Sigmoid colon (tissue), 6 donors: ENCODE measurements at regions not wholly inside any gene's neighbourhood (a gene's known extent, or its start where the extent isn't known, plus 50 kb on each side); places are given as distances from the start of the nearest gene placed in this dataset.

Experiments
- DNase-seq: peaks from one replicate; pipeline ENCODE4 v3.0.0-alpha.2; 2019
- H3K27ac ChIP-seq, 4 donors: fragments of 200-600 bp; sonication (generic); one replicate each; pipeline ENCODE4 v1.5.1; 2016 to 2019; ENCODE audit warnings: mild to moderate bottlenecking in 1 of 4
- H3K27me3 ChIP-seq, 3 donors: fragments of 200-600 bp; sonication (generic); one replicate each; pipeline ENCODE4 v1.5.1; 2019; ENCODE audit warnings: mild to moderate bottlenecking in 1 of 3
- H3K36me3 ChIP-seq, 4 donors: fragments of 200-600 bp; sonication (generic); one replicate each; pipeline ENCODE4 v1.5.1; 2016 to 2019
- H3K4me1 ChIP-seq, 4 donors: fragments of 200-600 bp; sonication (generic); one replicate each; pipeline ENCODE4 v1.5.1; 2017 to 2019
- H3K4me3 ChIP-seq, 4 donors: fragments of 200-600 bp; sonication (generic); one replicate each; pipeline ENCODE4 v1.5.1; 2017 to 2019; ENCODE audit warnings: mild to moderate bottlenecking in 2 of 4, moderate library complexity in 1 of 4
- H3K9me3 ChIP-seq, 4 donors: fragments of 200-600 bp in 3 of 4; sonication (generic) in 3 of 4; one replicate each; pipeline versions ENCODE4 v1.5.1 to v1.6.1; 2013 to 2019
- EP300 ChIP-seq, 4 donors: sonication (generic); formaldehyde crosslinking; IDR thresholded peaks; one replicate each; pipeline ENCODE4 v1.6.1; 2017; ENCODE audit warnings: antibody characterized with exemption in 4 of 4
- POLR2A ChIP-seq, 2 donors: fragments of 450-650 bp; IDR thresholded peaks; one replicate each; pipeline ENCODE4 v1.6.1; 2016; ENCODE audit warnings: antibody characterized with exemption in 2 of 2, mild to moderate bottlenecking in 2 of 2, moderate library complexity in 2 of 2
- POLR2AphosphoS5 ChIP-seq, 4 donors: sonication (generic); formaldehyde crosslinking; IDR thresholded peaks; one replicate each; pipeline ENCODE4 v1.6.1; 2017; ENCODE audit warnings: antibody characterized with exemption in 4 of 4
- WGBS, 2 donors: extraction: QIAGEN DNeasy Blood & Tissue Kit; methylation state at CpG; one replicate each; pipeline ENCODE4 v1.1.7; 2013; 5-methylcytosine and 5-hydroxymethylcytosine counted together
- intact Hi-C: fragments of 100-400 bp; cut with DNase I; formaldehyde crosslinking; loops from one replicate; pipeline ENCODE4 v1.15.1; 2023
- TF ChIP-seq, protein P1 (sequence below), 4 experiments: fragments of 450-650 bp in 3 of 4; fragments of 200-600 bp in 1 of 4; IDR thresholded peaks; one replicate each; pipeline ENCODE4 v1.5.1; 2016 to 2019; ENCODE audit warnings: antibody characterized with exemption in 4 of 4, mild to moderate bottlenecking in 3 of 4, moderate library complexity in 2 of 4
- donor health status: healthy with polysubstance abuse.
- donor health status: healthy.

DNA sequence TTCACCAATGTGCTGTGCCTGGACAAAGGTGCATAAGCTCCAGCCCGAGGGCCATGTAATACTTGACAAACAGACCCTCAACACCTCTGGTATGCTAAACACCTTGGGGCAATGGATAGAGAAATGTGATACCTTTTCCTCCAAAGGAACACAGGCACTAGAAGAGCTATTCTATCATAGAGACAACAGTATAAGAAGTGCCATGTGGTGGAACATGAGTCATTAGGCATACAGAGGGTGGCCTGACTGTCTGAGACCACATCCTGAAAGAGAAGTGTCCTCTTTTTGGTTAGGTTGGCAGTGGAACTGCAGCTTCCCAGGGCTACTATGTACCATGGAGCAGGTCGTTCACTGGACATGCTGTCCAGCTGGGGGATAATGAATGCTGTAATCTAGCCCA is 153.9 kb downstream of the INSIG2 start:
- 49 to 57% methylated on average over 2 of the region's 2 CpGs for WGBS, 2 donors
- intact Hi-C loops, result no loop called here
- Histone ChIP-seq H3K27me3 (peaks cover 0 to 3% (median 0%) of the 10 kb centered on the region in 3 donors), H3K36me3 (no peaks in the 10 kb centered on the region), H3K4me1 (no peaks in the 10 kb centered on the region), H3K9me3 (no peaks in the 10 kb centered on the region), H3K4me3 (no peak overlapping the region), H3K27ac (no peak overlapping the region)
- no peak for TF ChIP-seq POLR2AphosphoS5 (IDR thresholded peaks at IDR 0.05)
- no peak for TF ChIP-seq EP300 (IDR thresholded peaks at IDR 0.05)
- TF ChIP-seq POLR2A (IDR thresholded peaks at IDR 0.05), result no peak
- TF ChIP-seq, protein P1, sequence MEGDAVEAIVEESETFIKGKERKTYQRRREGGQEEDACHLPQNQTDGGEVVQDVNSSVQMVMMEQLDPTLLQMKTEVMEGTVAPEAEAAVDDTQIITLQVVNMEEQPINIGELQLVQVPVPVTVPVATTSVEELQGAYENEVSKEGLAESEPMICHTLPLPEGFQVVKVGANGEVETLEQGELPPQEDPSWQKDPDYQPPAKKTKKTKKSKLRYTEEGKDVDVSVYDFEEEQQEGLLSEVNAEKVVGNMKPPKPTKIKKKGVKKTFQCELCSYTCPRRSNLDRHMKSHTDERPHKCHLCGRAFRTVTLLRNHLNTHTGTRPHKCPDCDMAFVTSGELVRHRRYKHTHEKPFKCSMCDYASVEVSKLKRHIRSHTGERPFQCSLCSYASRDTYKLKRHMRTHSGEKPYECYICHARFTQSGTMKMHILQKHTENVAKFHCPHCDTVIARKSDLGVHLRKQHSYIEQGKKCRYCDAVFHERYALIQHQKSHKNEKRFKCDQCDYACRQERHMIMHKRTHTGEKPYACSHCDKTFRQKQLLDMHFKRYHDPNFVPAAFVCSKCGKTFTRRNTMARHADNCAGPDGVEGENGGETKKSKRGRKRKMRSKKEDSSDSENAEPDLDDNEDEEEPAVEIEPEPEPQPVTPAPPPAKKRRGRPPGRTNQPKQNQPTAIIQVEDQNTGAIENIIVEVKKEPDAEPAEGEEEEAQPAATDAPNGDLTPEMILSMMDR (IDR thresholded peaks at IDR 0.05), result no peak
- no peak for DNase-seq

DNA sequence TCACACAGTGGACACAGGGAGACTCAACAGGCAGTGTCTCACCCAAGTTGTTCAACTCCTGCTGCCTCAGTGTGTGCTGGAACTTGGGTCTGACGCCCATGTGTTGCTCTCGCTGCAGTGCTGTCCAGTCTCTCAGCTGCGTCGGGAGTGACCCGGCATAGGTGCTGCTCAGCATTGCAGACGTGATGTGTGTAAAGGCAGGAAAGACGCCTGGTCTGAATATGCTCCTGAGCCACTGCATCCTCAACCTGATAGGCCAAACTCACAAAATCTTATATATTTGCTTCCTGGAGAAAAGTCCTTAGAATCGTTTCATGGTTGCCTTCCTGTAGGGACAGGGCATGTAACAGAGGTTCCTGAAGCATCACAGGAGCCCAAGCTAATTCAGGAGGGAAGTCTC is 152.9 kb downstream of the INSIG2 start:
- peaks cover 0 to 2% (median 0%) of the 10 kb centered on the region in 4 donors for H3K9me3 ChIP-seq

GRCh38 chr2:118240276-118240675 is 152.0 kb downstream of the INSIG2 start:
- no peaks in the 10 kb centered on the region for H3K4me1 ChIP-seq
- H3K4me3 ChIP-seq, result no peak overlapping the region
- no peaks in the 10 kb centered on the region for H3K36me3 ChIP-seq
- TF ChIP-seq POLR2AphosphoS5 (IDR thresholded peaks at IDR 0.05) (no peak), EP300 (IDR thresholded peaks at IDR 0.05) (no peak), POLR2A (IDR thresholded peaks at IDR 0.05) (no peak)
- TF ChIP-seq, protein P1 (IDR thresholded peaks at IDR 0.05), result no peak
- H3K27me3 ChIP-seq, result peaks cover 0 to 3% (median 0%) of the 10 kb centered on the region in 3 donors
- no peak for DNase-seq
- no peak overlapping the region for H3K27ac ChIP-seq
- intact Hi-C loops, result no loop called here
- H3K9me3 ChIP-seq, result peaks cover 0 to 2% (median 0%) of the 10 kb centered on the region in 4 donors
- 90 to 94% methylated on average over 2 of the region's 2 CpGs for WGBS, 2 donors

More for the DNA sequence above, 152.9 kb downstream of the INSIG2 start:
- WGBS, 2 donors, result 79% methylated on average over 8 of the region's 8 CpGs
- Histone ChIP-seq H3K4me1 (no peaks in the 10 kb centered on the region), H3K27ac (no peak overlapping the region), H3K4me3 (no peak overlapping the region), H3K27me3 (peaks cover 0 to 3% (median 0%) of the 10 kb centered on the region in 3 donors), H3K36me3 (no peaks in the 10 kb centered on the region)
- DNase-seq, result no peak
- intact Hi-C loops, result no loop called here
- TF ChIP-seq POLR2A (IDR thresholded peaks at IDR 0.05), result no peak
- no peak for TF ChIP-seq POLR2AphosphoS5 (IDR thresholded peaks at IDR 0.05)
- TF ChIP-seq, protein P1 (IDR thresholded peaks at IDR 0.05), result no peak
- TF ChIP-seq EP300 (IDR thresholded peaks at IDR 0.05), result no peak

DNA sequence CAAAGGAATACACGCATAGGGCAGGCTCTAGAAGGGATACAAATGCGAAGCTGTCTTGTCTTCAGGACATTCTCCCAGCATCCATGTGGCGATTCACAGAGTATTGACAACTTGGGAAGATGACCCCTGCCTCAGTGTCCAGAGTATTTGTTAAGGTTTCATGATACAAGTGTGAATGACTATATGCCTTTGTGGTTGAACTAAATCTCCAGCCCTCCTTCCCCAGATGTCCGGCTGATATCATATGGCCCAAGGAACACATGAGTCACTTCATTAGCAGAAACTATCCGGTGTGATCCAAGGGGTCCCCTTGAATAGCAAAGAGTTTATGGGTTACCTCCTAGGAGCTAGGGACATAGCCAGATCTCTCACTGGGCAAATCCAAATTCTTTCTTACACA is 151.0 kb downstream of the INSIG2 start:
- 93% methylated on average over 5 of the region's 5 CpGs for WGBS, 2 donors
- Histone ChIP-seq H3K27ac (no peak overlapping the region), H3K27me3 (no peaks in the 10 kb centered on the region), H3K4me1 (no peaks in the 10 kb centered on the region), H3K36me3 (no peaks in the 10 kb centered on the region), H3K4me3 (no peak overlapping the region), H3K9me3 (peaks cover 0 to 2% (median 0%) of the 10 kb centered on the region in 4 donors)
- TF ChIP-seq POLR2A (IDR thresholded peaks at IDR 0.05), result no peak
- TF ChIP-seq, protein P1 (IDR thresholded peaks at IDR 0.05), result no peak
- no peak for TF ChIP-seq EP300 (IDR thresholded peaks at IDR 0.05)
- no peak for TF ChIP-seq POLR2AphosphoS5 (IDR thresholded peaks at IDR 0.05)
- intact Hi-C loops, result no loop called here
- DNase-seq, result no peak

- no peak overlapping the region for H3K27ac ChIP-seq
- H3K9me3 ChIP-seq, result peaks cover 0 to 2% (median 0%) of the 10 kb centered on the region in 4 donors
- H3K27me3 ChIP-seq, result peaks cover 0 to 2% (median 0%) of the 10 kb centered on the region in 3 donors
- no peak for TF ChIP-seq EP300 (IDR thresholded peaks at IDR 0.05)
- TF ChIP-seq, protein P1 (IDR thresholded peaks at IDR 0.05), result no peak
- no peak for TF ChIP-seq POLR2AphosphoS5 (IDR thresholded peaks at IDR 0.05)
- no peak for TF ChIP-seq POLR2A (IDR thresholded peaks at IDR 0.05)
- H3K36me3 ChIP-seq, result no peaks in the 10 kb centered on the region
- no peak for DNase-seq
- H3K4me3 ChIP-seq, result no peak overlapping the region
- H3K4me1 ChIP-seq, result no peaks in the 10 kb centered on the region
- intact Hi-C loops, result no loop called here
Observed at GRCh38 chr2:118237451-118237850, 149.2 kb downstream of the INSIG2 start.
